Gastroesophageal sphincter (tissue), 4 donors: ENCODE measurements at regions not wholly inside any gene's neighbourhood (a gene's known extent, or its start where the extent isn't known, plus 50 kb on each side); places are given as distances from the start of the nearest gene placed in this dataset.

Experiments
- ATAC-seq: fragments of 150-250 bp; one replicate; pipeline ENCODE4 v1.9.1; 2016; ENCODE audit warnings: mild to moderate bottlenecking, moderate library complexity
- H3K27ac ChIP-seq, 4 donors: fragments of 200-600 bp; sonication (generic) in 3 of 4; 1 replicate in 3 of 4; 2 replicates in 1 of 4; pipeline ENCODE4 v1.5.1; 2016 to 2019
- H3K27me3 ChIP-seq: fragments of 200-600 bp; sonication (generic); one replicate; pipeline ENCODE4 v1.5.1; 2019
- H3K36me3 ChIP-seq, 2 donors: fragments of 200-600 bp; sonication (generic); one replicate each; pipeline ENCODE4 v1.5.1; 2019; ENCODE audit warnings: control low read depth in 1 of 2
- H3K4me1 ChIP-seq, 3 donors: fragments of 200-600 bp; sonication (generic); 1 replicate in 2 of 3; 2 replicates in 1 of 3; pipeline ENCODE4 v1.5.1; 2016 to 2019; ENCODE audit warnings: control low read depth in 2 of 3
- H3K4me3 ChIP-seq, 2 donors: fragments of 200-600 bp; sonication (generic); one replicate each; pipeline ENCODE4 v1.5.1; 2019; ENCODE audit warnings: mild to moderate bottlenecking in 1 of 2, moderate library complexity in 1 of 2
- H3K9me3 ChIP-seq, 3 donors: fragments of 200-600 bp; sonication (generic); one replicate each; pipeline ENCODE4 v1.5.1; 2017 to 2019; ENCODE audit warnings: control low read depth in 2 of 3
- EP300 ChIP-seq: sonication (generic); formaldehyde crosslinking; IDR thresholded peaks from one replicate; pipeline ENCODE4 v1.6.1; 2017; ENCODE audit warnings: antibody characterized with exemption, mild to moderate bottlenecking
- POLR2A ChIP-seq, 2 donors: fragments of 450-650 bp; IDR thresholded peaks; one replicate each; pipeline ENCODE4 v1.6.1; 2017; ENCODE audit warnings: antibody characterized with exemption in 2 of 2, mild to moderate bottlenecking in 2 of 2, moderate library complexity in 1 of 2
- POLR2AphosphoS5 ChIP-seq: sonication (generic); formaldehyde crosslinking; IDR thresholded peaks from one replicate; pipeline ENCODE4 v1.6.1; 2017; ENCODE audit warnings: antibody characterized with exemption
- WGBS, 2 donors: methylation state at CpG; one replicate each; pipeline ENCODE4 v1.1.5; 2018; ENCODE audit warnings: low coverage in 1 of 2; 5-methylcytosine and 5-hydroxymethylcytosine counted together
- TF ChIP-seq, protein P1 (sequence below), 4 experiments: fragments of 200-600 bp in 2 of 4; fragments of 450-650 bp in 2 of 4; sonication (generic) in 1 of 4; IDR thresholded peaks; one replicate each; pipeline ENCODE4 v1.5.1; 2017 to 2019; ENCODE audit warnings: antibody characterized with exemption in 4 of 4, mild to moderate bottlenecking in 2 of 4, moderate library complexity in 2 of 4

DNA sequence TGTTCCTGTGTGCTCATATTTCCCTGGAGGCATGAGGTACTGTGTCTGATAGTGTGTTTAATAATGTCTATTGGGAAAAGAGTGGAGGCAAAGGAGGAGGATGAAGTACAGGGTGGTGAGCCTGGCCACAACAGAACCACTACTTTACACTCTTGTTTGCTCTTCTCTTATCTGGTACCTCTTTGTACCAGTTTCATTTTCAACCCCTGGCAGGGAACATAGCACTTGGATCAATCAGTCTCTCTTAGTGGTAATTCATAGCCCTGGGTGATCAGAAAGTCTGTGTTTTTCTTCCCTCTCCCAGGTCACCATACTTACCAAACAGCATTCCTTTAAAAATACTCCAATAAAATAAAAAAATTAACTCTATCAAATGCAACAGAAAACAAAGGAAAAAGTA lies 105.4 kb downstream of the DMRT2 start:
- TF ChIP-seq POLR2A (IDR thresholded peaks at IDR 0.05) = no peak
- TF ChIP-seq, protein P1, sequence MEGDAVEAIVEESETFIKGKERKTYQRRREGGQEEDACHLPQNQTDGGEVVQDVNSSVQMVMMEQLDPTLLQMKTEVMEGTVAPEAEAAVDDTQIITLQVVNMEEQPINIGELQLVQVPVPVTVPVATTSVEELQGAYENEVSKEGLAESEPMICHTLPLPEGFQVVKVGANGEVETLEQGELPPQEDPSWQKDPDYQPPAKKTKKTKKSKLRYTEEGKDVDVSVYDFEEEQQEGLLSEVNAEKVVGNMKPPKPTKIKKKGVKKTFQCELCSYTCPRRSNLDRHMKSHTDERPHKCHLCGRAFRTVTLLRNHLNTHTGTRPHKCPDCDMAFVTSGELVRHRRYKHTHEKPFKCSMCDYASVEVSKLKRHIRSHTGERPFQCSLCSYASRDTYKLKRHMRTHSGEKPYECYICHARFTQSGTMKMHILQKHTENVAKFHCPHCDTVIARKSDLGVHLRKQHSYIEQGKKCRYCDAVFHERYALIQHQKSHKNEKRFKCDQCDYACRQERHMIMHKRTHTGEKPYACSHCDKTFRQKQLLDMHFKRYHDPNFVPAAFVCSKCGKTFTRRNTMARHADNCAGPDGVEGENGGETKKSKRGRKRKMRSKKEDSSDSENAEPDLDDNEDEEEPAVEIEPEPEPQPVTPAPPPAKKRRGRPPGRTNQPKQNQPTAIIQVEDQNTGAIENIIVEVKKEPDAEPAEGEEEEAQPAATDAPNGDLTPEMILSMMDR (IDR thresholded peaks at IDR 0.05) = no peak
- no peak for TF ChIP-seq POLR2AphosphoS5
- no peak for TF ChIP-seq EP300
- H3K9me3 ChIP-seq = no peaks in the 10 kb centered on the region
- H3K4me3 ChIP-seq = no peak overlapping the region
- no peaks in the 10 kb centered on the region for H3K27me3 ChIP-seq
- no peaks in the 10 kb centered on the region for H3K36me3 ChIP-seq
- ATAC-seq = no peak
- H3K4me1 ChIP-seq = no peaks in the 10 kb centered on the region
- no peak overlapping the region for H3K27ac ChIP-seq

DNA sequence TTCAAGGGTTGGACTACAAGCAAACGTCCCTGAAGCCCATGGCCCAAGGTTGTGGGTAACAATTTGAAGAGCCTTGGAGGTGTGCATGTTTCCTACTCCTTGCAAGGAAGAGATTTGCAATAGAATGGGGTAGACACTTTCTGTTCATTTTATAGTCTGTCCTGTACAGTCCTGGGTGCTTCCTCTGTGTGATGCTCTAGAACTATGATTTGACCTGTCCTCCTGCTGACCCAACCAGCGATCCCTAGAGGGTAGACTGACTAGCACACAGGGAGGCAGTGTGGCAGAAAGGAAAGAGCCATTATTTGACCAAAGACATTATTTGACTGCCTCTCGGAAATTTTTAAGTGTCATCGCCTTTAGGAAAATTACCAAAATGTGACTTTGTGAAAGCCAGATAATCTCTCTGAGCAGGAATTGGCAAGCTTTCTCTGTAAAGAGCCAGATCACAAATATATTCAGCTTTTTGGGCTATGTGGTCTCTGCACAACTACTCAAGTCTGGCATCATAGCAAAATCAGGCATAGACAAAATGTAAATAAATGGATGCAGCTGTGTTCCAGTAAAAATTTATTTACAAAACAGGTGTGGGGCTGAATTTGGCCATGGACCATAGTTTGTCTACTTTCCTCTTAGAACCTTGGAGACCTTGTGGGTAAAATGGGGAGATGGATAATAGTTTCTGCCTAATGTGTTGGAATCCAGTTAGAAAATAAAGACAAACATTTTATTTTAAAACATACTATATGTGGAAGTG lies 106.8 kb downstream of the DMRT2 start:
- ATAC-seq = no peak
- Histone ChIP-seq H3K36me3 (no peaks in the 10 kb centered on the region), H3K9me3 (no peaks in the 10 kb centered on the region), H3K4me3 (no peak overlapping the region), H3K27ac (no peak overlapping the region), H3K4me1 (no peaks in the 10 kb centered on the region), H3K27me3 (no peaks in the 10 kb centered on the region)
- WGBS, 2 donors = 29 to 59% methylated on average over 3 to 4 of the region's 4 CpGs
- TF ChIP-seq POLR2A (IDR thresholded peaks at IDR 0.05) = no peak
- TF ChIP-seq, protein P1 (IDR thresholded peaks at IDR 0.05) = no peak

DNA sequence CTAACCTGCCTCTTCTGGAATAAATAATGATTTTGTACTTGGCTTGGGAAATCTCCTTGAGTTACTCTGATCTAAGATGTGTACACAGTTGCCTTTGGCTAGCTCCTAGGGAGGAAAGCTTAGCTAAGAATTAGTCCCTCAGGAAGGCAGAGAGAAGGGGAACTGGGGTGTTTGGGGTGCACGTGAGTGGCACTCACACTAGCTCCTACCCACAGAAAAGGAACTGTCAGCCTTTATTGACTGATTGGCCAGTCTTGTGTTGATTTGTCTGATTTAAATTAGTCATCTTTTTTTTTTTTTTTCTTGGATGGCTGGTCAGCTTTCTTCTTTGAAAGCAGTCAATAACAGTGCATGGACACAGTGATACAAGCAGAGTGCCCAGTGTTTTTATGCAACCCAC lies 107.7 kb downstream of the DMRT2 start:
- Histone ChIP-seq H3K4me1 (no peaks in the 10 kb centered on the region), H3K9me3 (no peaks in the 10 kb centered on the region), H3K27me3 (no peaks in the 10 kb centered on the region), H3K36me3 (no peaks in the 10 kb centered on the region), H3K4me3 (no peak overlapping the region), H3K27ac (no peak overlapping the region)
- TF ChIP-seq POLR2A (IDR thresholded peaks at IDR 0.05) (no peak), EP300 (no peak), POLR2AphosphoS5 (no peak)
- TF ChIP-seq, protein P1 (IDR thresholded peaks at IDR 0.05) = no peak
- WGBS, 2 donors = 80 to 83% methylated on average over 1 of the region's 1 CpG
- no peak for ATAC-seq

DNA sequence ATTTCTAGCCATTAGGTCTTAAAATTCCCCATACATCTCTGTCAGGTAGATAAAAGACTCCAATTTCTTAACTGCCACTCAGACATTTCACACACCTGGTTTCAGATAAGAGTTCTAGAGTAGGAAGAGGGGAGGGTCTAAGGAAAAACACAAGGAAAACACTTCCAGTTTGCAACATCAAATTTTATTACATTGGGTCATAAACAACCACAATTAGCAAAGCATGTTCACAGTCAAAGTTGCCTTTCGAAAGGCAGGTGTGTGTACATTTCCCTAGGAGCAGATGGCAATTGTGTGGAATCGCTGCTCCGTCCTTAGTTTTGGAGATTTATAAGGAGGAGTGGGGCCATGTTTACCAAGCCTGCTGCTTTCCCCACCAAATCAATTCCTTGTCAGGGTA lies 120.8 kb downstream of the DMRT2 start:
- no peaks in the 10 kb centered on the region for H3K36me3 ChIP-seq
- 81 to 84% methylated on average over 2 to 3 of the region's 3 CpGs for WGBS, 2 donors
- ATAC-seq = no peak
- H3K9me3 ChIP-seq = peaks cover 0 to 24% (median 0%) of the 10 kb centered on the region in 3 donors
- no peaks in the 10 kb centered on the region for H3K4me1 ChIP-seq
- no peak overlapping the region for H3K4me3 ChIP-seq
- TF ChIP-seq POLR2A (IDR thresholded peaks at IDR 0.05) (no peak), EP300 (no peak), POLR2AphosphoS5 (no peak)
- TF ChIP-seq, protein P1 (IDR thresholded peaks at IDR 0.05) = no peak
- no peaks in the 10 kb centered on the region for H3K27me3 ChIP-seq
- H3K27ac ChIP-seq = no peak overlapping the region

DNA sequence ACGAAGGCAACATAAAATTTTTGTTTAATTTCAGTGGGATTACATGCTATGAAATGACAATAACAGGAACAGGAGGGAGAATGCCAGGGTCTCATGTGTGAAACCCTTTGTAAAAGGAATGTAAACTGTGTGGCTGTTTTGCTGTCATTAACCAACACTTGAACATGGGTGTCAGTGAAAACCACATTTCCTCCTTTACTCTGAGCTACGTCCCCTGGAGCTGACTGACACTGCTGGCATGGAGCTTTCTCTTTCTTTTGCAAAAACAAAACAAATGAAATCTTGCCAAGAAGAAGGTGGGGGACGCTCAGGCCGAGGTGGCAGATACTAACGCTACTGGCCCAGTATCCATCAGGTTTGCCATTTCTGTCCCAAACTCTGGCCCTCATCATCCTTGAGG lies 121.4 kb downstream of the DMRT2 start:
- Histone ChIP-seq H3K27me3 (no peaks in the 10 kb centered on the region), H3K9me3 (peaks cover 0 to 24% (median 0%) of the 10 kb centered on the region in 3 donors), H3K27ac (no peak overlapping the region), H3K4me3 (no peak overlapping the region), H3K4me1 (no peaks in the 10 kb centered on the region), H3K36me3 (no peaks in the 10 kb centered on the region)
- ATAC-seq = no peak
- WGBS, 2 donors = 53% methylated on average over 5 of the region's 5 CpGs; no CpG with 5 or more reads in 1 of the 2 donors
- TF ChIP-seq POLR2AphosphoS5 (no peak), POLR2A (IDR thresholded peaks at IDR 0.05) (no peak), EP300 (no peak)
- TF ChIP-seq, protein P1 (IDR thresholded peaks at IDR 0.05) = no peak
